HL-60 (cell line): ENCODE measurements at regions not wholly inside any gene's neighbourhood (a gene's known extent, or its start where the extent isn't known, plus 50 kb on each side); places are given as distances from the start of the nearest gene placed in this dataset.

Source experiments
- POLR2AphosphoS5 ChIP-seq: IDR thresholded peaks from 2 replicates; pipeline ENCODE4 v1.6.1; 2012; ENCODE audit warnings: low read depth
- SPI1 ChIP-seq: IDR thresholded peaks from 2 replicates; pipeline ENCODE4 v1.6.1; 2012; ENCODE audit warnings: low read depth, mild to moderate bottlenecking, borderline replicate concordance
- TF ChIP-seq, protein P1 (sequence below): IDR thresholded peaks from one replicate; pipeline ENCODE4 v1.5.1; 2011; ENCODE audit warnings: low read length, control low read depth, inconsistent platforms; ENCODE audit not compliant: insufficient read depth

DNA sequence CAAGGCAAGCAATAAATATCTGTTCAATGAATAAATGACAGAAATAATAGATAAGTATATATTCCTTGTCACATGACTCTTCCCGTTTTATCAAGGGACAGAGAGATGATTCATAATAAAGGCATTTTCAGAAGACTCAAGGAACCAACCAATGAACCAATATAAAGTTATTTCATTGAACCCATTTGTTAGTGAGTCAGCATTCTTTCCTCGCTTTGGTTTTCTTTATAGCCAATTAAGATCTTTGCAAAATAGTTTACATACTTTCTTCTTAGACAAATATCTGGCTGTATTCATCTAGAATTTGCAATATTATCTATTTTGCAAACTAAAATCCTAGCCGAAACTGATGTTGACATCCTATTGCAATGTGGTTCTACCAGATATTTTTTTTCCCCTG is 269.4 kb downstream of the IL15 start:
- TF ChIP-seq, protein P1, sequence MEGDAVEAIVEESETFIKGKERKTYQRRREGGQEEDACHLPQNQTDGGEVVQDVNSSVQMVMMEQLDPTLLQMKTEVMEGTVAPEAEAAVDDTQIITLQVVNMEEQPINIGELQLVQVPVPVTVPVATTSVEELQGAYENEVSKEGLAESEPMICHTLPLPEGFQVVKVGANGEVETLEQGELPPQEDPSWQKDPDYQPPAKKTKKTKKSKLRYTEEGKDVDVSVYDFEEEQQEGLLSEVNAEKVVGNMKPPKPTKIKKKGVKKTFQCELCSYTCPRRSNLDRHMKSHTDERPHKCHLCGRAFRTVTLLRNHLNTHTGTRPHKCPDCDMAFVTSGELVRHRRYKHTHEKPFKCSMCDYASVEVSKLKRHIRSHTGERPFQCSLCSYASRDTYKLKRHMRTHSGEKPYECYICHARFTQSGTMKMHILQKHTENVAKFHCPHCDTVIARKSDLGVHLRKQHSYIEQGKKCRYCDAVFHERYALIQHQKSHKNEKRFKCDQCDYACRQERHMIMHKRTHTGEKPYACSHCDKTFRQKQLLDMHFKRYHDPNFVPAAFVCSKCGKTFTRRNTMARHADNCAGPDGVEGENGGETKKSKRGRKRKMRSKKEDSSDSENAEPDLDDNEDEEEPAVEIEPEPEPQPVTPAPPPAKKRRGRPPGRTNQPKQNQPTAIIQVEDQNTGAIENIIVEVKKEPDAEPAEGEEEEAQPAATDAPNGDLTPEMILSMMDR, result no peak
- no peak for TF ChIP-seq POLR2AphosphoS5
- no peak for TF ChIP-seq SPI1
